ENCODE measurements at regions not wholly inside any gene's neighbourhood (a gene's known extent, or its start where the extent isn't known, plus 50 kb on each side); places are given as distances from the start of the nearest gene placed in this dataset.

GRCh38 chr13:75224053-75224742 is 257.8 kb downstream of the TBC1D4 start:
- TF ChIP-seq EZH2 (IDR thresholded peaks at IDR 0.05), result no peak
- TF ChIP-seq CTCF (IDR thresholded peaks at IDR 0.05), result no peak
- no peak for TF ChIP-seq EZH2phosphoT487 (IDR thresholded peaks at IDR 0.05)

Data from neural progenitor cell (in vitro differentiated cells).